GM18499 (cell line): ENCODE measurements at regions not wholly inside any gene's neighbourhood (a gene's known extent, or its start where the extent isn't known, plus 50 kb on each side); places are given as distances from the start of the nearest gene placed in this dataset.
"Not testable (repeated sequence)": the region's sequence is repeated elsewhere in the genome, so short reads cannot be mapped to it uniquely, and the experiment has no call there.

ENCODE experiments used
- ATAC-seq: cut with Tn5 transposase; IDR thresholded peaks from one replicate; pipeline ENCODE4 v1.9.1; 2021; ENCODE audit warnings: moderate number of reproducible peaks; ENCODE audit not compliant: insufficient read depth, unreplicated experiment

DNA sequence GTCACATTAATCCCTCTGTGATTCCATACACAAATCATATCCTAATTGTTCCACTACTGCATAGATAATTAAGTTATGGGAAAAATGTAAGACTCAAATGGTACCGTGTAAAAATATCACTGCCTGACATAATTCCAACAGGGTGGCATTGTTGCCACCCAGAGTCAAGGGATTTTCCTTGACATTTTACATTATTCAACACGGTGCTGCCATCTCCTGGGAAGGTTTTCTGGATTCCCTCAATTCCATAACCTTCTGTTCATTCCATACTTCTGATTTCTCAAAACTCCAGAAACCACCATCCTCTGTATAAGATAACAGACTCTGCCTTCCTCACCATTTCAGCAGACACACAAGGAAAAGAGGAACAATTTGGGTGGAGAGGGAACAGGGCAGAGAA is 495.9 kb downstream of the XPNPEP1 start:
- no peak for ATAC-seq

DNA sequence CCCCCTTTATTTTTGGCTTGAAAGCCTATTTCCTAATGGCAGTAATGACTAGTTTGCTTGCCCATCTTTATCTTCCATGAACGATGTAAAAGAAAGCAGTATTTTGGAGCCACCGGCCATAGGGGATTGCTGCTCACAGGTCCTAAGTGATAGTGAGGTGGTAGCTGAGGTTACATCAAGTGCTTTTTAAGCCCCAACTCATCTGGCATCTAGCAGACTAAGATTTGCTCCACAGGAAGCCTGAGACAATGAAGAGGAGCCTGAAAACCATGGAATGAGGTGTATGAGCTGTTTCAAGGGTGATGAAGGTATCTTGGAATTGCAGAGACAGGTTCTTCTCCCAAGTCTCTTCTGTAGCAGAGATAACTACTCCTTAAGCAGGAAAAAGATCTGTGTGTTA is 496.3 kb downstream of the XPNPEP1 start:
- ATAC-seq, result no peak

DNA sequence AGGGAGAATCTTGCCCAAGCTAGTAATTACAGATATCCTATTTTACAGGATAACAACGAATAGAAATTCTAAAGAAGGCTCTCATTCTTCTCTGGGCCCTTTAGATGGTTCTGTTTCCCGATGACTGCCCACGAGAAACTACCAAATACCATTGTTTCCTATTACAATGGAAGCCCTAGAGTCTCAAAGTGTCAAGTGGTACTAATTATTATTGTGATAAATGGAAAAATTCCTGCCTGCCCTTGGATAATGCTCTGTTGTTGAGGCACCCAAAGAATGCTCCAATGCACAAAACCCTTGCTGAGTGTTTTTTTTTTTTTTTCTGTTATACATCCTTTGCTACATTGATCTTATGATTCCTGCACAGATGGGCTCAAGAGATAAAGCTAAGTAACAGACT is 504.5 kb downstream of the XPNPEP1 start:
- ATAC-seq, result no peak

DNA sequence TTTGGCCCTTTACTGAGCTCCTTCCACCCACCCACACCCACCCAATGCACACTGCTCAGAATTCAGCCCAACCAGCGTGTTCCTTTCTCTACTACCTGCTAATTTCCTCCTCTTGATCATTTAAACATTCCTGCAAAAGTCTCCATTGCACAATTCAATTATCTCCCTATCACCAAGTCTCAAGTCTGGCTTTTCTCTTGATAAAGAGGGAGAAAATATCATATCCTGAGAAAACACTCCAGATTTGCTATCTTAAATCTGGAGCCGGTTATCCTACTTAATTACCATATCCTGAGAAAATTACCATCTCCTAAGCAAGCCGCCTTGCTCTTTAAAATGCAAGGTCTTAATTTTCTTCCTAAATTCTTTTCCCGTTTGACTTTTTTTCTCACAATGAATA is 505.5 kb downstream of the XPNPEP1 start:
- no peak for ATAC-seq

DNA sequence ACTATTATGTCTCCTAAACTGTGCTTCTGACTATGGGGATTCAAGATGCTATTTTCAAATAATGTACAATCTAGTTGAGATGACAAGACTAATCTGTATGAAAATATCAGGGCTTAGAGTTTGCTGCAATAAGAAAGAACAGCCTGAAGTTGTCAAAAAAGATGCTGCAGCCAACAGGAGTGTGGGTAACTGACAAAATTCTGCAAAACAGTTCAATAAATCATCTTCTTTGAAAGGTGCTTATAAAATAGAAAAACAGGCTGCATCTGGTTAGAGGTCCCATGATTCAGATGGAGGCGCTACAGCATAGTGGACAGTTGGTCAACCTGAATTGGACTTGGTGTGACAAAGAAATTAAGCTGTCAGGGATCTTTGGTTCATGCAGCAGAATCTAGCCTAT is 511.0 kb downstream of the XPNPEP1 start:
- ATAC-seq, result no peak

DNA sequence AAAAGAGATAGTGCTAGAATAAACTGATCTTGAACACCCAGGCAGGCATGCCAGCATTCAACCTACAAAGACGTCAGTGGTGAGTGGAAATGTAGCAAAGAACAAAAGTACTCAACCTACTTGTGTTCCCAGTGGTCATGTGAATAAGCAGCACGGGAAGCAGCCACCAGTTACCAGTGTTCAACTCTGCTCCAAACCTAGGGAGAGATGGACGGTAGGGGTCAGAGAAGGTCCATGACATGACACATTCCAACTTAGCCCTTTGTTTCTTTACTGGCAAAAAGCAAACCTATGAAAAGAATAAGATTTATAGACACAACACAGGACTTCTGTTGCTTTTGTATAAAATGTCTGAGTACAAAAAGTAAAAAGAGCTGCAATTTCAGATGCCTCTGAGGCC is 511.4 kb downstream of the XPNPEP1 start:
- no peak for ATAC-seq

DNA sequence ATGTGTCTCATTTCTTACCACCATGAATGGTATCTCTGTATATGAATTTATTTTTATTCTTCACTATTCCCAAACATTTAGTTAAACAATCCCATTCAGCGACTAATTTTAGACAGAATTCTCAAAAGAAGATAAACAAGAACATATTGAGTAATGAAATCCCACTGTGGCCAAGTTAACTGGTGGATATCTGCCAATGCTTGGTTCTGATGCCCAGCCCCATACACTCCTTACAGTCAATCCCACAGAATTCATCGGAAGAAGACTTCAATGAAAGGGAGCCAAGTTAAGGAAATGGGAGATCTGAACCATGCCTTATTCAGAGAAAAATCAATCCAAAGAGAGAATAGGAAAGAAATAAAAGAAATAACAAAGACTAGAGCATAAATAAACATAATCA is 518.0 kb downstream of the XPNPEP1 start:
- ATAC-seq, result no peak

DNA sequence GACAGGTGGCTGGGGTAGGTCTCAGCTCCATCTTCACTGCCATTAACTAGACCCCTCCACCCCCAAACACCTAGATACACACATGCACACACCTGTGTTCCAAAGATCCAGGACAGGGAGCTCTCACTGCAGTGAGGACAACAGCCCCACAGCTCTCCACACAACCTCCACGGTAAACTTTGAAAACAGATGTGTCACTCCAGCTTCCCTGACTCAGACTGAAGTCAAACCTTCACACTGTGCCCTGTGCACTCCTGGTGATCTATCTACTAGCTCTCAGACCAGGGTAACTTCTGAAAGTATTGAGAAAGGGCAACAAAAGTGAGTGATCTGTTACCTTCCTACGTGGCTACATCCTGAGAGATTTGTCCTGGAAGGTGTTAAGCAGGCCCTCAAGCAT is 519.8 kb downstream of the XPNPEP1 start:
- ATAC-seq, result no peak

DNA sequence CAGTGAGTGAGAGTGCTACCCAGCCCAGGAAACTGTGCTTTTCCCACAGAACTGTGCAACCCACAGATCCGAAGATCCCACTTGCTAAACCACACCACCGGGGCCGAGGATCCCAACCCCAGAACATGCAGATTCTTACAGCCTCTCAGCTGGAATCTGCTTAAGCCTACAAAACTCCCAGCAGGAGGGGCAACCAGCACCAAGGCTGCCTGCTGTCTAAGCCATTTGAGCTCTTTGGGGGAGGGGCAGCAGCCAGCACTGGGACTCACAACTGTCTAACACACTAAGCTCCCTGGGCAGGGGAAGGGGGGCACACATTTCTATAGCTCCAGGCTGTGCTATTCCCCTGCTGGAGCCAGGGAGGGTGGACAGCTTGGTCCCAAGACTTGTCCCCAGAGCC is 529.9 kb downstream of the XPNPEP1 start:
- ATAC-seq, result no peak

DNA sequence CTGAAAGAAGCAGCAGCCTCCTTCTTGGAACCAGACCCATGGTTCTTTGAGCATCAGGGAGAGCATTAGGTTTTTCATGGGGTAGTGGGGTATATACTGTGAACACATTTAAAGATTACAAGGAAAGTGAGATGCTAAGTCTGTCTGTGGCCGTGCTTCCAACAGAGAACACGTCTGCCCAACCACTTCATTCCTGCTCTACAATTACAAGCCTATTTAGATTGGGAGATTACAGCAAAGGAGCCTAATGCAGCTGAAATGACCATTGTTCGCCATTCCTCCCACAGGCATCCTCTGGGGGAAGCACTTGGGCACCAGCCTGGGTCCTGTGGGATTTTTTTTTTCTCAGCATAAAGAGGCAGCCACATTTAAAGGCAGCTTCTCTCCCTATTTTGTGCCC is 536.4 kb downstream of the XPNPEP1 start:
- ATAC-seq, result no peak

DNA sequence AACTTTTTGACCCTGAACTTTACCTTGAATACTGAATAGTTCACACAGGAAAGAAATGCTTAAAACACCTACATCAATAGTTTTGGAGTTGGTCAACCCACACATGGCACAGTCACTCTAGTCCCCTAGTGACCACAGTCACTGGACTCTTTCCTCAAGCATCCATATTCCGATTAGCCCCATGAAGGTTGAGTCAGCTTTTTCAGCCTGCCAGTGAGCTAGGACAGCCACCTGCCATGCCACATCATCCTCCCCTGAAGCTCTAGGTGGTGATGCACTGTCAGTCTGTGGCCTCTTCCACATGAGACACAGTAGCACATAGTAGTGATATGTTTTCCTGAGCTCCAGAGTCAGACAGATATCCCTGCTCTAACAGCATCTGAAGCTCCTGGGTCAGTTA is 537.2 kb downstream of the XPNPEP1 start:
- no peak for ATAC-seq

DNA sequence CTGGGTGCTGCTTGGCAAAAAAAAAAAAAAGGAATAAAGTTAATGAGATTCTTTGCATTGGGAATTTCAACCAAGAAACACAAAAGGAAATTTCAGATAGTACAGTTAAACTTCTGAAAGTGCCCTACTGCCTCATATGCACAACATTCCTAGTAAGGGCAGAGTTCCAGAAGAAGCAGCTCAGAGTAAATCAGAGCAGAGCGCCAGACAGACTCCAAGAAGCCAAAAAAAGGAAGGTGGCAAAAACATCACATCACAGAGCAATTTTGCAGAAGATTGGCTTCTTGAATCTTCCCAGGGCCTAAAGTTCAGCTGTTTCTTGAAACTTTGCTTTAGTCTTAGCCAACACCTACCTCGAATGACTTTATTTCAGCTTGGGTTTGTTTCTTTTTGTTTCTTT is 544.1 kb downstream of the XPNPEP1 start:
- ATAC-seq, result no peak

DNA sequence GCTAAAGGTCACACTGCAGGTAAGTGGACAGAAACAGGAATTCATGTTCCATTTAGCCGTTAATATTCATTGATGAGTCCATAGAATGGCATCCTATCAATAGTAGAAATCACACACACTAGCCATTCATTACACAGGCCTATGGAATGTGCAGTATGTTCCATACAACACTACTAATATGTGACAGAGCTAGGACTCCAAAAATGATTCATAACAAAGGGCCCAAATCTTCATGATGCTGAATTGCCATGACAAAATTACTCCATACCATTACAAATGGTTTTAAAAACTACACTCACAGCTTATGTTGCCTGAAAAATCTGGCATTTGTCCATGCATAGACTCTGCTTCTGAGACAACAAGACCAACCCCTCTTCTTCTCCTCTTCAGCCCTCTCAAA is 549.1 kb downstream of the XPNPEP1 start:
- no peak for ATAC-seq

DNA sequence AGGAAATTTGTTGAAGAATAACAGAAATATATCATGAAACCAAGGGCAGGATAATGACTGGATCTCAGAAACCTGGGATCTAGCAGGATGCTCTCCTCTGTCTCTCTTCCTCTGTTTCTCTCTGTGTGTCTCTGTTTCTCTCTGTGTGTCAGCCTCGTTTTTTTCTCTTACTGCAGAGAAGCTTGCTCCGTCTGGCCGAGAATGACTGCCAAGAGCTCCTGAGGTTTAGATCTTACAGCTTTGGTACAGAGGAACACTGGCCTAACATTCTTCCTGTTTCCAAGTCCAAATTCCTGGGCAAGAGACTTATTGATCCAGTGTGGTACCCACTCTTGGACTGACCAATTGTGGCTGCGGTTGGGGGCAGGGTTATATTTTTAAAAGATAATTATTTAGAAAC is 564.0 kb downstream of the XPNPEP1 start:
- ATAC-seq, result no peak

DNA sequence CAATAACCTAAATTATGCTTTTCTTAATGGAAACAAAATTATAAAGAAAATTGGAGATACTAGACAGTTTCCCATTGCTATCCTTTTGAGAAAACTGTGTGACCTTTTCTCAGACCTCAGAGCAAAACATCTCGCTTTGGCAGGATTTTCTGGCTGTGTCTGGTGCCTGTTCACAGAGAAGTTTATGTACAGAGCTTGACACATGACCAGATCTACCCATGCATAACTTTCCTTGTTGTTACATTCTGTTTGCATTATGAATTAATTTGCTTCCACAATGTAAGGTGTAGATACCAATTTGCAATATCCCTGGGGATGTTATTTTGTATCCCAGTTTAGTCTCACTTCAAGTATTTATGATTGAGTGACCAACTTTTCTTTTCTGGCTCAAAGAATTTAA is 565.0 kb downstream of the XPNPEP1 start:
- no peak for ATAC-seq

DNA sequence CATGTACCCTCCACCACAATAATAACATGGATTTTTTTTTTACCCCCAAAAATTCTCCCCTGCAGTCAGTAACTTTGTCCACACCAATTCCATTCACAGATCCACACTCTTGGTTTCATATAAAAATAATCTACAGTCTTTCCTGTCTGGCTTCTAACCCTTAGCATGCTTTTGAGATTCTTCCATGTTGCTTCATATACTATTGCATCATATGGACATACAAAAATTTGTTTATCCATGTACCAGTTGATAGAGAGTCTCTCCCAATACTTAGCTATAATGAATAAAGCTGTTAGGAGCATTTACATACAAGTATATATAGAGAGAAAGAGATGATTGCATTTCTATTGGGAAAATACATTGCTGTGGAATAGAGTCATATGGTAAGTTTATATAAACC is 575.0 kb downstream of the XPNPEP1 start:
- ATAC-seq, result no peak

DNA sequence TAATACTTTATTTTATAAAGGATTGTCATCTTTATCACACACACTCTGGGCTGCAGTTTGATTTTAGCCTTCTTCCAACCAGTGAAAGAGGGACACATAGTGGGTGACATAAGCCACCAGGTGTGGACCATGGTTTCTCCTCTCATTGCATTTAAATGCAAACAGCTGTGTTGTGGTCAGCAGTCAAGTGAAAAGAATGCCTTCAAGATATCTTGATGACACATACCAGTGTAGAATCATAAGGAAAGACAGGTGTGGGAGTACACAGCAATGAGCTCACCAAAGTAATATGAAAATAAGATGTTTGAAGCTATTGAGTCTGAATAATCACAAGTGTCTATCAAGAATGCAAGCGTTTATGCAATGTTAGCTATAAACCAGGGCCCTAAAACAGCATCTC is 580.0 kb downstream of the XPNPEP1 start:
- ATAC-seq, result no peak

DNA sequence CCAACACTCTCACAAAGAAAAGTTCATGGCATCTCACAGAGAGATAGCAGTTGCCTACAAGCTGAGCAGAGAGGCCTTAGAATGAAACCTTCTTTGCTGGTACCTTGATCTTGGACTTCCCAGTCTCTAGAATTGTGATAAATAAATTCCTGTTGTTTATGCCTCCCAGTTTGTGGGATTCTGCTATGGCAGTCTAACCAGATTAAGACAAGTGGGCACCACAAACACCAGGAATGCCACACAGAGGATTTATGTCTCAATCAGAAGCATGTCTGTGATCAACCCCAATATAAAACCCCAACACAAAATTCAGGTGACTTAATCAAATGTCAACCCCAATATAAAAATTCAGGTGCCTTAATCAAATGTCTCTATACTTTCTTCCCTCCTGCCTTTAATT is 581.3 kb downstream of the XPNPEP1 start:
- no peak for ATAC-seq

DNA sequence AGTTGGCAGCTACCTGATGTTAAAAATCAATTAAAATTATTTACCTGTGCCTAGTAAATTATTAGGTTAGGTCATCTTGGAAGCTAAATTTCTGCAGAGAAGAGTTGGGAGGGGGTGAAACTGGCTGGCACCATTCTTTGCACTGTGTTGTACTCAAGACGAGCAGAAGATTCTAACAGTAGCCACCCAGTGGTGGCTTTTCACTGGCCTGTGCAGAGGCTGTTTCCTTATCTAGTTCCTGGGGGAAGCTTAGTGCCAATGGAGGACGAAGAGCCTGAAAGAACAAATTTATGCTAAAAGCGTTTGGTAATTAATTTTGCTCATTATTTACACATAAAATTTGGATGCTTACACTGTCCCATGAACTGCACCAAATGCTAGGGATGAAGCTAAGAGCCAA is 595.3 kb downstream of the XPNPEP1 start:
- no peak for ATAC-seq

DNA sequence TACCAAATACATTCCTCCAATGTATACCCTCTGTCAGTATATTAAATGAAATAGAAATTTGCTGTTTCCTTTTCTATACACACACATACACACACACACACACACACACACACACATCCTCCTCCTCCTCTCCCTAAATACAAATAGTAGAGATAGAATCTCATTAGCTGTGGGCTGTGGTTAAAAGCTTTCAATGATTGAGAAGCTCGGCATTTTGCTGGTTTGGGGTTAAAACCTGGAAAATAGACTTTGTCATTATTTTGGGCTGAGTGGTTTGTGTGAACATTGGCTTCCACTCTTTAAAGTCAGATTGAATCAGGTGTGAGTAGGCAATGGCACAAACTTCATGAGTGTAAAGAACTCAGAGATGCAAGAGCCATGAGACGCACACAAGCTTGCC is 596.0 kb downstream of the XPNPEP1 start:
- no peak for ATAC-seq

DNA sequence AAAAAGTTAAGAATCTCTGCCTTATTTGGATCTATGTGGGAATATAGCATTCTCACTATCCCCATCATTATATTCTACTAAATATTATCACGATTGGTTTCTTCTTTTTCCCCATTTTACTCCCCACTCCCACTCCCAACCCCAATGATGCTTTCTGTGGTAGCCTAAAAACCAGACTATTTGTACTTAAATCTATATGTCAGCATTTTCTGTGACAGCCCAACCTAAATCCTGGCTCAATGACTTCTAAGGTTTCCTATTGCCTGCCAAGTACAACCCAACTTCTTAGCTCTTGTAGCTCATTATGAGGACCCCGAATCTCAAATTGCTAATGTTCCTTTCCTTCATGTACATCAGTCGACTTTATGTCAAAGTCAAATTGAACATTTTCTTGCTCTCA is 598.6 kb downstream of the XPNPEP1 start:
- ATAC-seq, result no peak

DNA sequence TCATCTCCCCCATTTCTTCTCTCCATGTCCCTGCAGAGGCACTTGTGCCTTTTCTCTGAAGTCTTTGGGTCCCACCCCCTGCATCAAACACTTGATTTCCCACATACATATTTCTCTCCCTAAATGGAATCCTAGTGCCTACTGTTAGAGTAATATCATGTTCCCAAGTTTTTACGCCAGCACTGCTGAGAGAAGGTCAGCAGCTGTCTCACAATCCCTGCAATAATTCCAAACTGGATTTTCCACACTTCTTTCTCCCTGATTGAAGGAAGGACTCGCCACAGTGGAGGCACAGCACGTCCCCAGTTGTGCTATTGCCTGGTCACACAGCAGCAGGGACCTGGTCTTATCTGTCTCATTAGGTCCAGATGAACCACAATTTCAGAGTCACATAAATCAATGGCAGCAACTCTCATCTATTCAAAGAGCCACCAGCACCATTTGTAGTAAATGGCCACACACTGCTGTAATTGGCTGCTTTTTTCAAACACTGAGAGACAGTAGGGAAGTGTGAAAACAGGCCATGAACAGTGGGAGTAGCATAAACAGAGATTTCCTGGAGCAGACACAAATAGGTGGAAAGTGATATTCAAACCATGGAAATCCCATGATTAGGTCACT is 605.5 kb downstream of the XPNPEP1 start:
- ATAC-seq, result no peak

DNA sequence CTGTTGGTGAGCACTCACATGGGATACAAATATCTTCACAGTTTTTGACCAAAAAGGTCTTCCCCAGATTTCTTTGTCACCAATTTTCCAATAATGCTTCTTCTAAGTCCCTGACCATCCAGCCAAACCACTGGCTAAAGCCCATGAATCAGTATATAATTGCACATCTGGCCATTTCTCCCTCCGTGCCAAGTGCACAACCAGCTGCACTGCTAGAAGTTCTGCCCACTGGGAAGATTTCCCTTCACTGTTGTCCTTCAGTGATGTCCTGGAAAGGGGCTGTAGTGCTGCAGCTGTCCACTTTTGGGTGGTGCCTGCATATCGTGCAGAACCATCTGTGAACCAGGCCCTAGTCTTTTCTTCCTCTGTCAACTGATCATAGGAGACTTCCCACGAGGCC is 609.3 kb downstream of the XPNPEP1 start:
- not testable (repeated sequence) for ATAC-seq
